NCI-H69 (cell line): ENCODE measurements at regions not wholly inside any gene's neighbourhood (a gene's known extent, or its start where the extent isn't known, plus 50 kb on each side); places are given as distances from the start of the nearest gene placed in this dataset.
"Not testable (repeated sequence)": the region's sequence is repeated elsewhere in the genome, so short reads cannot be mapped to it uniquely, and the experiment has no call there.

Experiments
- DNase-seq: peaks from one replicate; lab custom pipeline; 2025; lab: John Stamatoyannopoulos, UW

GRCh38 chr4:124105212-124105611 is 607.3 kb downstream of the ANKRD50 start:
- DNase-seq = no peak

GRCh38 chr4:124111411-124111810 is 601.1 kb downstream of the ANKRD50 start:
- DNase-seq = no peak

- peak; percentile 56 for DNase-seq
These were observed 600.6 kb downstream of the ANKRD50 start for GRCh38 chr4:124111922-124112321.

GRCh38 chr4:124118061-124118460 is 594.5 kb downstream of the ANKRD50 start:
- no peak for DNase-seq

GRCh38 chr4:124121461-124121971 is 591.0 kb downstream of the ANKRD50 start:
- no peak for DNase-seq

- no peak for DNase-seq
These were observed 589.4 kb downstream of the ANKRD50 start for GRCh38 chr4:124123181-124123580.

GRCh38 chr4:124123721-124124120 is 588.8 kb downstream of the ANKRD50 start:
- no peak for DNase-seq

- not testable (repeated sequence) for DNase-seq
These were observed 581.2 kb downstream of the ANKRD50 start for GRCh38 chr4:124131324-124131723.

- no peak for DNase-seq
These were observed 580.4 kb downstream of the ANKRD50 start for GRCh38 chr4:124132161-124132560.

GRCh38 chr4:124133753-124134152 is 578.8 kb downstream of the ANKRD50 start:
- no peak for DNase-seq

GRCh38 chr4:124135409-124135813 is 577.1 kb downstream of the ANKRD50 start:
- DNase-seq = no peak

- no peak for DNase-seq
These were observed 573.5 kb downstream of the ANKRD50 start for GRCh38 chr4:124139044-124139443.

- no peak for DNase-seq
These were observed 568.9 kb downstream of the ANKRD50 start for GRCh38 chr4:124143632-124144031.

GRCh38 chr4:124144238-124144654 is 568.3 kb downstream of the ANKRD50 start:
- DNase-seq = peak; percentile 82

- no peak for DNase-seq
These were observed 566.5 kb downstream of the ANKRD50 start for GRCh38 chr4:124146068-124146467.

- no peak for DNase-seq
These were observed 561.5 kb downstream of the ANKRD50 start for GRCh38 chr4:124151031-124151430.

- DNase-seq = no peak
These were observed 560.4 kb downstream of the ANKRD50 start for GRCh38 chr4:124152132-124152531.

GRCh38 chr4:124155239-124155638 is 557.3 kb downstream of the ANKRD50 start:
- no peak for DNase-seq

GRCh38 chr4:124157396-124158083 is 555.0 kb downstream of the ANKRD50 start:
- DNase-seq = no peak

GRCh38 chr4:124163401-124163800 is 549.1 kb downstream of the ANKRD50 start:
- DNase-seq = no peak

GRCh38 chr4:124167602-124168001 is 544.9 kb downstream of the ANKRD50 start:
- no peak for DNase-seq

GRCh38 chr4:124169524-124169923 is 543.0 kb downstream of the ANKRD50 start:
- DNase-seq = not testable (repeated sequence)

GRCh38 chr4:124173912-124174311 is 538.6 kb downstream of the ANKRD50 start:
- DNase-seq = no peak
